ENCODE measurements at regions not wholly inside any gene's neighbourhood (a gene's known extent, or its start where the extent isn't known, plus 50 kb on each side); places are given as distances from the start of the nearest gene placed in this dataset.

GRCh38 chr1:177665935-177666334, 303.9 kb downstream of the SEC16B start:
- TF ChIP-seq, protein P1, sequence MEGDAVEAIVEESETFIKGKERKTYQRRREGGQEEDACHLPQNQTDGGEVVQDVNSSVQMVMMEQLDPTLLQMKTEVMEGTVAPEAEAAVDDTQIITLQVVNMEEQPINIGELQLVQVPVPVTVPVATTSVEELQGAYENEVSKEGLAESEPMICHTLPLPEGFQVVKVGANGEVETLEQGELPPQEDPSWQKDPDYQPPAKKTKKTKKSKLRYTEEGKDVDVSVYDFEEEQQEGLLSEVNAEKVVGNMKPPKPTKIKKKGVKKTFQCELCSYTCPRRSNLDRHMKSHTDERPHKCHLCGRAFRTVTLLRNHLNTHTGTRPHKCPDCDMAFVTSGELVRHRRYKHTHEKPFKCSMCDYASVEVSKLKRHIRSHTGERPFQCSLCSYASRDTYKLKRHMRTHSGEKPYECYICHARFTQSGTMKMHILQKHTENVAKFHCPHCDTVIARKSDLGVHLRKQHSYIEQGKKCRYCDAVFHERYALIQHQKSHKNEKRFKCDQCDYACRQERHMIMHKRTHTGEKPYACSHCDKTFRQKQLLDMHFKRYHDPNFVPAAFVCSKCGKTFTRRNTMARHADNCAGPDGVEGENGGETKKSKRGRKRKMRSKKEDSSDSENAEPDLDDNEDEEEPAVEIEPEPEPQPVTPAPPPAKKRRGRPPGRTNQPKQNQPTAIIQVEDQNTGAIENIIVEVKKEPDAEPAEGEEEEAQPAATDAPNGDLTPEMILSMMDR (conservative IDR thresholded peaks at IDR 0.05): no peak
- no peak for TF ChIP-seq EZH2 (IDR thresholded peaks at IDR 0.05; ENCODE audit: low read depth)

Data from PC-9 (cell line).